A673 (cell line): ENCODE measurements at regions not wholly inside any gene's neighbourhood (a gene's known extent, or its start where the extent isn't known, plus 50 kb on each side); places are given as distances from the start of the nearest gene placed in this dataset.

Source experiments
- EZH2 ChIP-seq: fragments of 200-600 bp; sonication (generic); IDR thresholded peaks from 2 replicates; pipeline ENCODE4 v1.6.1; 2017; ENCODE audit warnings: borderline replicate concordance, low read depth, mild to moderate bottlenecking, mixed read lengths, antibody characterized with exemption, low read length; ENCODE audit not compliant: poor library complexity, severe bottlenecking
- TF ChIP-seq, protein P1 (sequence below): fragments of 300-800, 200-600 bp; sonication (generic); conservative IDR thresholded peaks from 2 replicates; pipeline ENCODE4 v1.5.1; 2017; ENCODE audit warnings: low read depth, mild to moderate bottlenecking, antibody characterized with exemption, low read length, moderate library complexity, mixed read lengths

DNA sequence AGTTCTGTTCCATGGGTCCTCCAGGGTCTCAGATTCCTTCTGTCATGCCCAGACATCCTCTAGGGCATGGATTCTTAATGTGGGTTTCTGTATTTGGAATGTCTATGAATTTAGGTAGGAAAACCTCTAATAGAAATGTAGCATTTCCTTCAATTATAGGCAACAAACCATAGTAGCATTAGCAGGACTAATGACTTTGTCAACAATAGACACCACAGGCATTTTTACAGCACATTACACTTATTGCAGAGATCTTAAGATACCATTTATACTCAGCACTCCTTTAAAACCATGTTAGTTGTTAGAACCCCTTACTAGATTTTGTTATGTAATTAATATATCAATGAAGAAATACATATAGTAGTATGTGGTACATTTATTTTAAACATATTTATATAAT lies 77.8 kb upstream of the TBC1D5 start:
- TF ChIP-seq, protein P1, sequence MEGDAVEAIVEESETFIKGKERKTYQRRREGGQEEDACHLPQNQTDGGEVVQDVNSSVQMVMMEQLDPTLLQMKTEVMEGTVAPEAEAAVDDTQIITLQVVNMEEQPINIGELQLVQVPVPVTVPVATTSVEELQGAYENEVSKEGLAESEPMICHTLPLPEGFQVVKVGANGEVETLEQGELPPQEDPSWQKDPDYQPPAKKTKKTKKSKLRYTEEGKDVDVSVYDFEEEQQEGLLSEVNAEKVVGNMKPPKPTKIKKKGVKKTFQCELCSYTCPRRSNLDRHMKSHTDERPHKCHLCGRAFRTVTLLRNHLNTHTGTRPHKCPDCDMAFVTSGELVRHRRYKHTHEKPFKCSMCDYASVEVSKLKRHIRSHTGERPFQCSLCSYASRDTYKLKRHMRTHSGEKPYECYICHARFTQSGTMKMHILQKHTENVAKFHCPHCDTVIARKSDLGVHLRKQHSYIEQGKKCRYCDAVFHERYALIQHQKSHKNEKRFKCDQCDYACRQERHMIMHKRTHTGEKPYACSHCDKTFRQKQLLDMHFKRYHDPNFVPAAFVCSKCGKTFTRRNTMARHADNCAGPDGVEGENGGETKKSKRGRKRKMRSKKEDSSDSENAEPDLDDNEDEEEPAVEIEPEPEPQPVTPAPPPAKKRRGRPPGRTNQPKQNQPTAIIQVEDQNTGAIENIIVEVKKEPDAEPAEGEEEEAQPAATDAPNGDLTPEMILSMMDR = no peak
- no peak for TF ChIP-seq EZH2
